Progenitor cell of endocrine pancreas (in vitro differentiated cells): ENCODE measurements at regions not wholly inside any gene's neighbourhood (a gene's known extent, or its start where the extent isn't known, plus 50 kb on each side); places are given as distances from the start of the nearest gene placed in this dataset.

Experiments
- DNase-seq: peaks from one replicate; pipeline ENCODE4 v3.0.0; 2021; ENCODE audit warnings: low spot score; ENCODE audit not compliant: unreplicated experiment
- H3K27ac Mint-ChIP-seq: 2 replicates; pipeline ENCODE4 v1.8.0; 2021; ENCODE audit warnings: mild to moderate bottlenecking, moderate library complexity, mixed read lengths
- H3K27me3 Mint-ChIP-seq: 2 replicates; pipeline ENCODE4 v1.8.0; 2021; ENCODE audit warnings: mixed read lengths
- H3K36me3 Mint-ChIP-seq: 2 replicates; pipeline ENCODE4 v1.8.0; 2022; ENCODE audit warnings: mixed read lengths; ENCODE audit not compliant: insufficient read depth
- H3K4me1 Mint-ChIP-seq: 2 replicates; pipeline ENCODE4 v1.8.0; 2021; ENCODE audit warnings: low read depth, mixed read lengths
- H3K4me3 Mint-ChIP-seq: 2 replicates; pipeline ENCODE4 v1.8.0; 2021; ENCODE audit warnings: low read depth, mild to moderate bottlenecking, moderate library complexity, mixed read lengths
- H3K9me3 Mint-ChIP-seq: 2 replicates; pipeline ENCODE4 v1.8.0; 2021; ENCODE audit warnings: low read depth, mixed read lengths
- TF ChIP-seq, protein P1 (sequence below): fragments of 200-600 bp; sonication (generic); IDR thresholded peaks from one replicate; pipeline ENCODE4 v1.5.0; 2021; ENCODE audit warnings: antibody characterized with exemption, mild to moderate bottlenecking; ENCODE audit not compliant: unreplicated experiment

DNA sequence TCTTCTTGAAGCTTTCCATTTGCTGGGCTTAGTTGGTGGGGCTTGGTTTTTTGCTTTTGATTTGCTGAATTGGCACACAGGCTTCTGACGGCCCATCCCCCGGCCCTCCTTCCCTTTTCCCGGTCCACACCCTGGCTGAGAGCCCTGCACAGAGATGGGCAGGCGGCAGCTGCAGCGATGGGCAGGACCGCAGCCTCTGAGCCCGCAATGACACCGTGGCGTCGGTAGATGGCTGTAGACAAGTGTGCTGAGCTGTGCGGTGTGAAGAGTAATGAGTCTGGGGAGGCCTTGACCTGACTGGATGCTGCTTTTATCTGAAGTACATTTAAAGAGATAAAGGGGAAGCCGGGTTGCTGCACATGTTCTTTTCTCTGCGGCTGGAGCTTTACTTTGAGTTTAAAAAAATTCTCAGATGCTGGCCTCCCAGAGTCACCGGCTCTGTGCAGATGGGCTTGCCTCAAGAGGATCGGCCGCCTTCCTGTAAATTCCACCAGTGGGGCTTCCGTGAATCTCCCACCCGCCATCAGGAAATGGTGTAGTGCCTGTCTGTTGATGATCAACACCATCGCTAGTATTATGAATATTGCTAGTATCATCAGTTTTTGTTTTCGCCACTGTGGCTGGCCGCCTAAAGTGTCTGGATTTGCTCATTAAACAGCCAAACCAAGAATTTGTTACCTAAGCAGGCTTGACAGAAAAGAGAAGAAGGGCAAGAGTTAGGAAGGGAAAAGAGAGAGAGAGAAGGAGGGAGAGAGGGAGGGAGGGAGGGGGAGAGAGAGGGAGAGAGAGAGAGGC, 245.6 kb upstream of the RBFOX1 start:
- Mint-ChIP-seq H3K4me1 (peaks cover 2% of the 10 kb centered on the region), H3K36me3 (no peaks in the 10 kb centered on the region), H3K27me3 (peaks cover 74% of the 10 kb centered on the region), H3K27ac (no peak overlapping the region), H3K4me3 (no peak overlapping the region), H3K9me3 (no peaks in the 10 kb centered on the region)
- TF ChIP-seq, protein P1, sequence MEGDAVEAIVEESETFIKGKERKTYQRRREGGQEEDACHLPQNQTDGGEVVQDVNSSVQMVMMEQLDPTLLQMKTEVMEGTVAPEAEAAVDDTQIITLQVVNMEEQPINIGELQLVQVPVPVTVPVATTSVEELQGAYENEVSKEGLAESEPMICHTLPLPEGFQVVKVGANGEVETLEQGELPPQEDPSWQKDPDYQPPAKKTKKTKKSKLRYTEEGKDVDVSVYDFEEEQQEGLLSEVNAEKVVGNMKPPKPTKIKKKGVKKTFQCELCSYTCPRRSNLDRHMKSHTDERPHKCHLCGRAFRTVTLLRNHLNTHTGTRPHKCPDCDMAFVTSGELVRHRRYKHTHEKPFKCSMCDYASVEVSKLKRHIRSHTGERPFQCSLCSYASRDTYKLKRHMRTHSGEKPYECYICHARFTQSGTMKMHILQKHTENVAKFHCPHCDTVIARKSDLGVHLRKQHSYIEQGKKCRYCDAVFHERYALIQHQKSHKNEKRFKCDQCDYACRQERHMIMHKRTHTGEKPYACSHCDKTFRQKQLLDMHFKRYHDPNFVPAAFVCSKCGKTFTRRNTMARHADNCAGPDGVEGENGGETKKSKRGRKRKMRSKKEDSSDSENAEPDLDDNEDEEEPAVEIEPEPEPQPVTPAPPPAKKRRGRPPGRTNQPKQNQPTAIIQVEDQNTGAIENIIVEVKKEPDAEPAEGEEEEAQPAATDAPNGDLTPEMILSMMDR = peak; percentile 56
- peak; percentile 21 for DNase-seq

DNA sequence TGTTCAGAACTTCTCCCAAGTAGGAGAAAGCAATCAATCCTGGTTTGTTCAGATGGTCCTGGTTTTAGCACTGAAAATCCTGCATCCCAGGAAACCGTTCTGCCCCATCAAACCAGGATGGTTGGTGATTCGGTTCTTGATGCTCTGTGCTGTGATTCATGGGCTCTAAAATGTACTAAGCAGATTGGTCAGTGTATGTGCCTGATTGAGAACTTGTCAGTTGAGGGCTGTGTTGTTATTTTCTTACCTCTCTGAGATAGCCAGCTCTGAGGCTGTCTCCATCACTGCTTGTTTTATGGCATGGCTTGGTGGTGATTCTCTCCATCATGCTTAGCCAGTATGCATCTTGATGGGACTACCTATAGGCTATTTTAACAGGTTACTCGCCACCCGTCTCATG, 246.9 kb upstream of the RBFOX1 start:
- Mint-ChIP-seq H3K27ac (no peak overlapping the region), H3K4me3 (no peak overlapping the region), H3K27me3 (peaks cover 62% of the 10 kb centered on the region), H3K36me3 (no peaks in the 10 kb centered on the region), H3K9me3 (no peaks in the 10 kb centered on the region), H3K4me1 (peaks cover 2% of the 10 kb centered on the region)
- TF ChIP-seq, protein P1 = no peak
- DNase-seq = no peak

DNA sequence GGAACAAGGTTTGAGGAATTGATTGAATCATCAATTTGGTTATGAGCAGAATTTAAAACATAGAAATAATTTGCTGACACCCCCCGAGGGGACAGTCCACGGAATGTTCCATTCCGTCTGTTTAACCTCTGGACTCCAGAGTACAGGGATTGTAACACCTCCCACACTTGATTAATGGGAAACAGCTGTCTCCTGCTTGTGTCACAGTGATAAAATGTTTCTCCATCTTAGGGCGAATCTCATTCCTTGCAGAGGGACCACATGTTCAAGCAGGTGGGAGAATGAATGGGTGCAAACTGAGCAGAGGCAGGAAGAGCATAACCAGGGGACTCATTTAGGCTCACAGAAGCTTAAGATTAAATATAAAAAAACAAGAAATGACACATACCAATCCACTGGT, 249.5 kb upstream of the RBFOX1 start:
- peaks cover 39% of the 10 kb centered on the region for H3K27me3 Mint-ChIP-seq
- no peaks in the 10 kb centered on the region for H3K9me3 Mint-ChIP-seq
- no peak overlapping the region for H3K4me3 Mint-ChIP-seq
- TF ChIP-seq, protein P1 = no peak
- no peak overlapping the region for H3K27ac Mint-ChIP-seq
- no peaks in the 10 kb centered on the region for H3K36me3 Mint-ChIP-seq
- H3K4me1 Mint-ChIP-seq = peaks cover 6% of the 10 kb centered on the region
- no peak for DNase-seq

DNA sequence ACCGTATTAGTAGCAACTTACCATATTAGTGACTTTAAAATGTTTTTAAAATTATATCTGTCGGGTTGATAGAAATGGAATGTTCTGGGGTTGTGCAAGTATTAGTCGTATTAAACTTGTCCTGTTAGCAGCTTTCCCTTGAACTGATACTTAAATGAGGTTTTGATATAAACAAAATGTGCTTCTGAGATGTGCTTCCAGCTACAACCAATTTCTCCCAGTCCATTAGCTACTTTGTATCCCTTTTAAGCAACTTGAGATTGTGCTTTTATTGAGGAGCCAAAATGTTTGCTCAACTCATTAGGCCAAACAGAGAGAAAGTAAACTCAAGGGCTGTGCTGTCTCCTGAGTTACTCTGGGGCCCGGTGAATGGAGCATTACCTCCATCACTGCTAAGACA, 255.0 kb upstream of the RBFOX1 start:
- Mint-ChIP-seq H3K27ac (no peak overlapping the region), H3K36me3 (no peaks in the 10 kb centered on the region), H3K9me3 (peaks cover 8% of the 10 kb centered on the region), H3K27me3 (no peaks in the 10 kb centered on the region), H3K4me3 (no peak overlapping the region), H3K4me1 (peaks cover 11% of the 10 kb centered on the region)
- TF ChIP-seq, protein P1 = no peak
- no peak for DNase-seq

DNA sequence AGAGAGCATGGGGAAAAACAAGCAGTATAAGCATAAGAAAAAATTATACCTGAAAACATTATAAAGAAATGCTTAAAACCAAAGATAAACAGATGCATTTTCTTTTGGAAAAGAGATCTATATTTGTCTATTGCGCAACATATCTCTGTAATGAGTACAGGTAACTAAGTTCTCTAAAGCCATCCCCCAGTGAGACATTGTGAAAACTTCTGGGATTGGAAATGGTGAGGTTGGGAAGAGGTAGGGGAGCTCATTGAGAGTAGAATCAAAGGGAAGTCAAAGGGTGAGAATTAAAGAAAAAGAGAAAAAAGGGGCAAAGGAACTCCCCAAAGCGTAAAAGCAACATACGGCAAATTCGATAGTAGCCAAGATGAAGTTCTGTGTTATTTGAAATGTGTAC, 257.9 kb upstream of the RBFOX1 start:
- H3K36me3 Mint-ChIP-seq = no peaks in the 10 kb centered on the region
- H3K27ac Mint-ChIP-seq = no peak overlapping the region
- H3K4me1 Mint-ChIP-seq = peaks cover 11% of the 10 kb centered on the region
- H3K4me3 Mint-ChIP-seq = no peak overlapping the region
- DNase-seq = no peak
- no peaks in the 10 kb centered on the region for H3K27me3 Mint-ChIP-seq
- H3K9me3 Mint-ChIP-seq = peaks cover 8% of the 10 kb centered on the region
- TF ChIP-seq, protein P1 = no peak
